HEK293 (cell line): ENCODE measurements at regions not wholly inside any gene's neighbourhood (a gene's known extent, or its start where the extent isn't known, plus 50 kb on each side); places are given as distances from the start of the nearest gene placed in this dataset.

Experiments used
- CTCF ChIA-PET: fragments of 350-600 bp; formaldehyde crosslinking; extraction: SDS; loops from one replicate; lab custom pipeline; 2021; ENCODE audit warnings: antibody characterized with exemption; lab: Yijun Ruan, JAX
- POLR2A ChIA-PET: fragments of 300-600 bp; formaldehyde crosslinking; extraction: SDS; loops from one replicate; lab custom pipeline; 2020; ENCODE audit warnings: antibody characterized with exemption, inconsistent platforms; lab: Yijun Ruan, JAX
- H3K27ac ChIP-seq: fragments of 200-500 bp; sonication (Bioruptor generic); 2 replicates; pipeline ENCODE4 v1.5.1; 2014; ENCODE audit warnings: low read depth, low read length, control low read depth, inconsistent platforms; ENCODE audit errors: extremely low read depth
- H3K36me3 ChIP-seq, 2 experiments: fragments of 200-500 bp in 1 of 2; sonication (Bioruptor generic) in 1 of 2; 1 replicate in 1 of 2; 2 replicates in 1 of 2; pipeline ENCODE4 v1.5.1; 2014 to 2017; ENCODE audit warnings: inconsistent platforms in 2 of 2, low read length in 2 of 2; ENCODE audit not compliant: control insufficient read depth in 2 of 2, insufficient read depth in 1 of 2
- H3K4me1 ChIP-seq: fragments of 200-500 bp; sonication (Bioruptor generic); 2 replicates; pipeline ENCODE4 v1.5.1; 2014; ENCODE audit warnings: mild to moderate bottlenecking, low read length, inconsistent platforms; ENCODE audit not compliant: control insufficient read depth, insufficient read depth
- H3K4me3 ChIP-seq: 2 replicates; pipeline ENCODE4 v1.5.1; 2011; ENCODE audit warnings: low read depth, mild to moderate bottlenecking, control low read depth, low read length, moderate library complexity
- H3K9me3 ChIP-seq: fragments of 200-500 bp; sonication (Bioruptor generic); 2 replicates; pipeline ENCODE4 v1.5.1; 2014; ENCODE audit warnings: low read depth, low read length, inconsistent platforms; ENCODE audit not compliant: control insufficient read depth, insufficient read depth
- GLI4 ChIP-seq: fragments of 450-650 bp; formaldehyde crosslinking; IDR thresholded peaks from 2 replicates; pipeline ENCODE4 v1.5.1; 2016; ENCODE audit warnings: missing biosample characterization, missing genetic modification characterization
- SCRT1 ChIP-seq: fragments of 450-650 bp; formaldehyde crosslinking; IDR thresholded peaks from 2 replicates; pipeline ENCODE4 v1.5.1; 2016; ENCODE audit warnings: missing biosample characterization, missing genetic modification characterization, borderline replicate concordance
- TSHZ1 ChIP-seq: fragments of 450-650 bp; formaldehyde crosslinking; IDR thresholded peaks from 2 replicates; pipeline ENCODE4 v1.5.1; 2016; ENCODE audit warnings: missing biosample characterization, missing genetic modification characterization, borderline replicate concordance
- ZBTB10 ChIP-seq: fragments of 450-650 bp; formaldehyde crosslinking; IDR thresholded peaks from 2 replicates; pipeline ENCODE4 v1.5.1; 2016; ENCODE audit warnings: missing biosample characterization, missing genetic modification characterization
- ZBTB26 ChIP-seq: fragments of 450-650 bp; formaldehyde crosslinking; optimal IDR thresholded peaks from 2 replicates; pipeline ENCODE3; 2016; ENCODE audit warnings: missing biosample characterization, mild to moderate bottlenecking, missing genetic modification characterization
- ZFP41 ChIP-seq: fragments of 450-650 bp; formaldehyde crosslinking; IDR thresholded peaks from 2 replicates; pipeline ENCODE4 v1.5.1; 2016; ENCODE audit warnings: missing biosample characterization, missing genetic modification characterization, borderline replicate concordance
- ZNF140 ChIP-seq: fragments of 450-650 bp; formaldehyde crosslinking; IDR thresholded peaks from 2 replicates; pipeline ENCODE4 v1.5.1; 2016; ENCODE audit warnings: missing biosample characterization, missing genetic modification characterization
- ZNF146 ChIP-seq: fragments of 450-650 bp; formaldehyde crosslinking; IDR thresholded peaks from 2 replicates; pipeline ENCODE4 v1.5.1; 2016; ENCODE audit warnings: missing biosample characterization, missing genetic modification characterization
- ZNF202 ChIP-seq: fragments of 450-650 bp; formaldehyde crosslinking; IDR thresholded peaks from 2 replicates; pipeline ENCODE4 v1.5.1; 2016; ENCODE audit warnings: missing biosample characterization, missing genetic modification characterization, borderline replicate concordance
- ZNF280C ChIP-seq: fragments of 450-650 bp; formaldehyde crosslinking; IDR thresholded peaks from 2 replicates; pipeline ENCODE4 v1.5.1; 2016; ENCODE audit warnings: missing biosample characterization, missing genetic modification characterization
- ZNF391 ChIP-seq: fragments of 450-650 bp; formaldehyde crosslinking; IDR thresholded peaks from 2 replicates; pipeline ENCODE4 v1.5.1; 2016; ENCODE audit warnings: low read depth, missing biosample characterization, missing genetic modification characterization, borderline replicate concordance
- ZNF423 ChIP-seq: fragments of 450-650 bp; formaldehyde crosslinking; IDR thresholded peaks from 2 replicates; pipeline ENCODE4 v1.5.1; 2016; ENCODE audit warnings: missing biosample characterization, missing genetic modification characterization
- ZNF449 ChIP-seq: fragments of 450-650 bp; formaldehyde crosslinking; IDR thresholded peaks from 2 replicates; pipeline ENCODE4 v1.5.1; 2017; ENCODE audit warnings: missing biosample characterization, mild to moderate bottlenecking, missing genetic modification characterization, moderate library complexity
- ZNF530 ChIP-seq: fragments of 450-650 bp; formaldehyde crosslinking; IDR thresholded peaks from 2 replicates; pipeline ENCODE4 v1.5.1; 2016; ENCODE audit warnings: low read depth, missing biosample characterization, missing genetic modification characterization
- ZNF610 ChIP-seq: fragments of 450-650 bp; formaldehyde crosslinking; IDR thresholded peaks from 2 replicates; pipeline ENCODE4 v1.5.1; 2016; ENCODE audit warnings: missing biosample characterization, missing genetic modification characterization, borderline replicate concordance
- ZNF621 ChIP-seq: fragments of 450-650 bp; formaldehyde crosslinking; IDR thresholded peaks from 2 replicates; pipeline ENCODE4 v1.5.1; 2017; ENCODE audit warnings: missing biosample characterization, missing genetic modification characterization
- ZNF677 ChIP-seq: fragments of 450-650 bp; IDR thresholded peaks from 2 replicates; pipeline ENCODE4 v1.5.0; 2018; ENCODE audit warnings: missing biosample characterization, mild to moderate bottlenecking, missing genetic modification characterization, moderate library complexity
- ZNF704 ChIP-seq: fragments of 450-650 bp; formaldehyde crosslinking; IDR thresholded peaks from 2 replicates; pipeline ENCODE4 v1.5.1; 2016; ENCODE audit warnings: missing biosample characterization, missing genetic modification characterization
- ZNF747 ChIP-seq: fragments of 450-650 bp; formaldehyde crosslinking; IDR thresholded peaks from 2 replicates; pipeline ENCODE4 v1.5.1; 2016; ENCODE audit warnings: missing biosample characterization, missing genetic modification characterization
- ZNF830 ChIP-seq: fragments of 450-650 bp; IDR thresholded peaks from 2 replicates; pipeline ENCODE4 v1.5.0; 2018; ENCODE audit warnings: missing biosample characterization, missing genetic modification characterization, low read depth, mild to moderate bottlenecking, moderate library complexity

GRCh38 chr18:2306606-2307005 lies 264.7 kb downstream of the METTL4 start:
- H3K27ac ChIP-seq, result no peak overlapping the region
- no peak overlapping the region for H3K4me3 ChIP-seq
- TF ChIP-seq TSHZ1 (no peak), ZNF677 (tag by site-specific recombination) (no peak), ZNF530 (no peak), ZNF830 (no peak)
- H3K4me1 ChIP-seq, result peaks cover 8% of the 10 kb centered on the region; the same call in 1 of the 2 replicates
- no peaks in the 10 kb centered on the region for H3K36me3 ChIP-seq
- ChIA-PET POLR2A (no interaction called here), CTCF (interaction anchor here (0.7 kb wide), 1 partner anchor 1127 kb away, joined by 3 read pairs; no protein-coding TSS in a partner anchor)
- H3K9me3 ChIP-seq, result no peaks in the 10 kb centered on the region

- POLR2A ChIA-PET, result no interaction called here
- Histone ChIP-seq H3K36me3 (no peaks in the 10 kb centered on the region), H3K4me3 (no peak overlapping the region), H3K4me1 (no peaks in the 10 kb centered on the region), H3K27ac (no peak overlapping the region), H3K9me3 (no peaks in the 10 kb centered on the region)
- CTCF ChIA-PET, result no interaction called here
- TF ChIP-seq ZFP41 (tag by site-specific recombination) (no peak), ZNF449 (no peak), ZNF704 (tag by site-specific recombination) (no peak), ZNF280C (tag by site-specific recombination) (no peak), ZNF140 (no peak), GLI4 (tag by site-specific recombination) (no peak), ZBTB26 (tag by site-specific recombination) (no peak), ZNF747 (tag by site-specific recombination) (no peak)
These were observed 260.4 kb downstream of the METTL4 start for GRCh38 chr18:2310886-2311285.

GRCh38 chr18:2312440-2312839 lies 258.9 kb downstream of the METTL4 start:
- Histone ChIP-seq H3K9me3 (no peaks in the 10 kb centered on the region), H3K4me3 (no peak overlapping the region), H3K4me1 (no peaks in the 10 kb centered on the region), H3K27ac (no peak overlapping the region), H3K36me3 (no peaks in the 10 kb centered on the region)
- ChIA-PET POLR2A (no interaction called here), CTCF (interaction anchor here (1.3 to 1.6 kb wide), 2 partner anchors 25 to 229 kb away, joined by 3 read pairs; no protein-coding TSS in a partner anchor)
- TF ChIP-seq ZNF621 (no peak), ZNF610 (tag by site-specific recombination) (no peak), ZNF391 (tag by site-specific recombination) (no peak), ZNF202 (tag by site-specific recombination) (no peak), ZBTB10 (tag by site-specific recombination) (no peak), ZNF423 (tag by site-specific recombination) (no peak), ZNF146 (tag by site-specific recombination) (no peak), SCRT1 (tag by site-specific recombination) (no peak)
